Thoracic aorta (tissue), 2 donors: ENCODE measurements at regions not wholly inside any gene's neighbourhood (a gene's known extent, or its start where the extent isn't known, plus 50 kb on each side); places are given as distances from the start of the nearest gene placed in this dataset.

Experiments
- ATAC-seq: fragments of 150-250 bp; one replicate; pipeline ENCODE4 v1.8.0; 2017; ENCODE audit warnings: low read depth; ENCODE audit not compliant: insufficient number of reproducible peaks, low FRiP score
- DNase-seq: peaks from one replicate; pipeline ENCODE4 v3.0.0-alpha.2; 2020; ENCODE audit warnings: low spot score
- H3K27ac ChIP-seq, 2 donors: fragments of 200-600 bp; sonication (generic); 1 replicate in 1 of 2; 2 replicates in 1 of 2; pipeline ENCODE4 v1.5.1; 2016; ENCODE audit warnings: mild to moderate bottlenecking in 2 of 2, moderate library complexity in 2 of 2
- H3K27me3 ChIP-seq: fragments of 200-600 bp; sonication (generic); replicated peaks from 2 replicates; pipeline ENCODE4 v1.6.0; 2016; ENCODE audit warnings: mild to moderate bottlenecking; ENCODE audit not compliant: insufficient read depth
- H3K36me3 ChIP-seq: fragments of 200-600 bp; sonication (generic); one replicate; pipeline ENCODE4 v1.5.1; 2016
- H3K4me1 ChIP-seq, 2 donors: fragments of 200-600 bp; sonication (generic); 1 replicate in 1 of 2; 2 replicates in 1 of 2; pipeline versions ENCODE4 v1.5.1 to v1.6.0; 2016; ENCODE audit warnings: low read depth in 2 of 2, mild to moderate bottlenecking in 1 of 2; ENCODE audit not compliant: control insufficient read depth in 1 of 2
- H3K4me3 ChIP-seq: fragments of 200-600 bp; sonication (generic); 2 replicates; pipeline ENCODE4 v1.5.1; 2016; ENCODE audit warnings: mild to moderate bottlenecking
- H3K9me3 ChIP-seq: fragments of 200-600 bp; sonication (generic); 2 replicates; pipeline ENCODE4 v1.5.1; 2016
- TF ChIP-seq, protein P1 (sequence below): fragments of 200-600 bp; sonication (generic); IDR thresholded peaks from one replicate; pipeline ENCODE4 v1.5.1; 2019; ENCODE audit warnings: antibody characterized with exemption

DNA sequence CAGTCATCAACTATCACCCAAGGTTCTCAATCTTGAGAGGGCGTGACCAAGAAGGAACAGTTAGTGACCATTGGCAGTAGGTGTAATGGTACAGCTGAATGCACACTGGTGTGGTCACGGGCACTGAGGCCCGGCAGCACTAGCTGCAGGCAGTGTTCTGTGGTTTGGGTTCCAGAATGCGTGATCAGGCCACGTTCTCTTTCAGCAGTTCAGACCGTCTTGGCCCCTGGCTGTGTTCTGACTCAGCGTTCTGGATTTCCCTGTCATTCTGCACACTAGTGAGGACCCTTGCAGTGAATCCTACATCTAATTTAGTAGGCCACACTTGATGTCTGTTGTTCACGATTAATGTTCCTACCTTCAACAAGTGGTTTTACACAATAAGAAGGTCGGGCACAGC, 220.5 kb upstream of the SLCO3A1 start:
- Histone ChIP-seq H3K27me3 (no peaks in the 10 kb centered on the region), H3K27ac (no peak overlapping the region), H3K4me3 (no peak overlapping the region), H3K9me3 (peaks cover 6% of the 10 kb centered on the region), H3K36me3 (no peaks in the 10 kb centered on the region), H3K4me1 (no peaks in the 10 kb centered on the region)
- no peak for ATAC-seq
- no peak for DNase-seq
- TF ChIP-seq, protein P1, sequence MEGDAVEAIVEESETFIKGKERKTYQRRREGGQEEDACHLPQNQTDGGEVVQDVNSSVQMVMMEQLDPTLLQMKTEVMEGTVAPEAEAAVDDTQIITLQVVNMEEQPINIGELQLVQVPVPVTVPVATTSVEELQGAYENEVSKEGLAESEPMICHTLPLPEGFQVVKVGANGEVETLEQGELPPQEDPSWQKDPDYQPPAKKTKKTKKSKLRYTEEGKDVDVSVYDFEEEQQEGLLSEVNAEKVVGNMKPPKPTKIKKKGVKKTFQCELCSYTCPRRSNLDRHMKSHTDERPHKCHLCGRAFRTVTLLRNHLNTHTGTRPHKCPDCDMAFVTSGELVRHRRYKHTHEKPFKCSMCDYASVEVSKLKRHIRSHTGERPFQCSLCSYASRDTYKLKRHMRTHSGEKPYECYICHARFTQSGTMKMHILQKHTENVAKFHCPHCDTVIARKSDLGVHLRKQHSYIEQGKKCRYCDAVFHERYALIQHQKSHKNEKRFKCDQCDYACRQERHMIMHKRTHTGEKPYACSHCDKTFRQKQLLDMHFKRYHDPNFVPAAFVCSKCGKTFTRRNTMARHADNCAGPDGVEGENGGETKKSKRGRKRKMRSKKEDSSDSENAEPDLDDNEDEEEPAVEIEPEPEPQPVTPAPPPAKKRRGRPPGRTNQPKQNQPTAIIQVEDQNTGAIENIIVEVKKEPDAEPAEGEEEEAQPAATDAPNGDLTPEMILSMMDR, result no peak

DNA sequence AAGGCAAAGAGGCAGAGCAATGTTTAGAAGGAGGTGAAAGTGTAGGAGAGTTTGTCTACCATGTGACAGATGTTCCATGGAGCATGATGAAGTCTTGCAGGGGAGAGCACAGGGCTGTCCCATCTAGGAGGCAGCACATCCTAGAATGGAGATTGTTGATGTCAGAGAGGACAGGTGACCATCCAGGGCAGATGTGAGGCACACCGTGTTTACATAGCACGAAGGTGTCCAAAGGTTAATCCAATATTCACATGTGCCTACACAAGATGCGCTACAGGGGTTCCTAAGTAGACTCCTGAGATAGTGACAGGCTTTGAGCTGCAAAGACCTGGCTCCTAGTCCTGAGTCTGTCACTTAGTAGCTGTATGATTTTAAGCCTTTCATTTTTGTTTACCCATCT, 219.3 kb upstream of the SLCO3A1 start:
- TF ChIP-seq, protein P1, result no peak
- Histone ChIP-seq H3K27me3 (no peaks in the 10 kb centered on the region), H3K27ac (no peak overlapping the region), H3K36me3 (no peaks in the 10 kb centered on the region), H3K4me3 (no peak overlapping the region), H3K4me1 (no peaks in the 10 kb centered on the region), H3K9me3 (no peaks in the 10 kb centered on the region)
- ATAC-seq, result no peak
- no peak for DNase-seq

DNA sequence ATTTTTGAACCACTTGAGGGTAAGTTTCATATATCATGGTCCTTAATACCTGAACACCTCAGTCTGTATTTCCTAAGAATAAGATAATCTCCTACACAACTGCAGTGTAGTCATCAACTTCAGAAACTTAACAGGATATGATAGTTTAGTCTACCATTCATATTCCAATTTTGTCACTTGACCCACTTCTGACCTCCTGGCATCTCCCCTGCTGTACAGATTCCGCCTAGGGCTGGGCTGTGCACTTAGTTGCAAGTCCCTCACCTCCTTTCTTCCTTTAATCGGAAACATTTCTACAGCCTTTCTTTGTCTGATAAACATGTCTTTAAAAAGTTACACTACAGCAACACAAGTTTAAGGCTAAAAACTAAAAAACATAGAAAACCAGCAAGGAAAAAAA, 218.4 kb upstream of the SLCO3A1 start:
- no peak overlapping the region for H3K27ac ChIP-seq
- H3K36me3 ChIP-seq, result no peaks in the 10 kb centered on the region
- DNase-seq (no peak), ATAC-seq (no peak)
- no peaks in the 10 kb centered on the region for H3K27me3 ChIP-seq
- no peaks in the 10 kb centered on the region for H3K4me1 ChIP-seq
- TF ChIP-seq, protein P1, result no peak
- H3K9me3 ChIP-seq, result no peaks in the 10 kb centered on the region
- no peak overlapping the region for H3K4me3 ChIP-seq

DNA sequence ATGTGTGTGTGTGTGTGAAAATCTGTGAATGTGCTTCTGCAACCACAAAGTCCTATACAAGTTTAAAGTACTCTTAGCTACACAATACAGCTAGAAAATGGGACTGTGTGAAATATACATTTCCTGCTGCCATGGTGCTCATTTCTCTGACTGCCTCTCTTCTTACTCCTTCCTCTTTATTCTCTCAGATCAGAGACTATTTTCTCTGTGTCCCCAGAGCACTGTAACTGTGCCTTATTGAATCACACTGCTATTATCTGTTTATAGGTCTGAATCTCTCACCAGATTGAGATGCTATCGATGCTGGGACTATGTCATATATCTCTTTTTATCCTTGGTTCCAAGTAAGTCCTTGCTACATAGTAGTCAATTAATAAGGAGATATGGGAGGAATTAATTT, 217.9 kb upstream of the SLCO3A1 start:
- no peak overlapping the region for H3K27ac ChIP-seq

DNA sequence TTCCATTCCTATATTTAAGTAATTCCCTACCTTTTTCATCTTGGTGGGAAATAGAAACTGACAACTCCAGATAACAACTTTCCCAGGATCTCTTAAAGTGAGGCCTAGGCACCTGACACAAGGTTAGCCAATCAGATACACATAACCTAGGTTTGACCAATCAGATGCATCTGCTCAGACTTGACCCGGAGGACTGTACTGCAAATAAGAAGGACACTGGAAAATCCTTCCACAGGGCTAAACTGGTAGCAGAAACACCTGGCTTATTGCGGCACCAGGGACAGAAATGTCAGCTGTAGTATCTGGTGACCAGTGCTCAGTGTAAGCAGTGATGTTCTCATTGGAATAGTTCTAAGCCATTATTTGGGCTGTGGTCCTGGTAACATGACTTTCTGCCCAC, 204.5 kb upstream of the SLCO3A1 start:
- TF ChIP-seq, protein P1, result no peak
- no peaks in the 10 kb centered on the region for H3K27me3 ChIP-seq
- H3K4me1 ChIP-seq, result no peaks in the 10 kb centered on the region
- no peak overlapping the region for H3K4me3 ChIP-seq
- no peaks in the 10 kb centered on the region for H3K9me3 ChIP-seq
- H3K36me3 ChIP-seq, result no peaks in the 10 kb centered on the region
- DNase-seq, result no peak
- ATAC-seq, result no peak
- no peak overlapping the region for H3K27ac ChIP-seq

More for the DNA sequence above, 217.9 kb upstream of the SLCO3A1 start:
- no peak overlapping the region for H3K4me3 ChIP-seq
- peaks cover 3% of the 10 kb centered on the region for H3K9me3 ChIP-seq
- DNase-seq (no peak), ATAC-seq (no peak)
- TF ChIP-seq, protein P1, result no peak
- H3K4me1 ChIP-seq, result no peaks in the 10 kb centered on the region
- no peaks in the 10 kb centered on the region for H3K36me3 ChIP-seq
- no peaks in the 10 kb centered on the region for H3K27me3 ChIP-seq
